Glutamatergic neuron (in vitro differentiated cells): ENCODE measurements at regions not wholly inside any gene's neighbourhood (a gene's known extent, or its start where the extent isn't known, plus 50 kb on each side); places are given as distances from the start of the nearest gene placed in this dataset.
"Not testable (repeated sequence)": the region's sequence is repeated elsewhere in the genome, so short reads cannot be mapped to it uniquely, and the experiment has no call there.

Experiments used
- DNase-seq: peaks from one replicate; pipeline ENCODE4 v3.0.0; 2022
- H3K27ac Mint-ChIP-seq: one replicate; pipeline ENCODE4 v1.8.0; 2020; ENCODE audit warnings: mild to moderate bottlenecking, mixed read lengths, inconsistent platforms; ENCODE audit not compliant: unreplicated experiment
- H3K27me3 Mint-ChIP-seq: one replicate; pipeline ENCODE4 v1.8.0; 2020; ENCODE audit warnings: mild to moderate bottlenecking, moderate library complexity, mixed read lengths, inconsistent platforms; ENCODE audit not compliant: unreplicated experiment
- H3K36me3 Mint-ChIP-seq: one replicate; pipeline ENCODE4 v1.8.0; 2020; ENCODE audit warnings: mild to moderate bottlenecking, mixed read lengths, inconsistent platforms; ENCODE audit not compliant: unreplicated experiment
- H3K4me1 Mint-ChIP-seq: one replicate; pipeline ENCODE4 v1.8.0; 2020; ENCODE audit warnings: mild to moderate bottlenecking, low read depth, mixed read lengths, inconsistent platforms; ENCODE audit not compliant: unreplicated experiment
- H3K4me3 Mint-ChIP-seq: one replicate; pipeline ENCODE4 v1.8.0; 2020; ENCODE audit warnings: mild to moderate bottlenecking, mixed read lengths, inconsistent platforms; ENCODE audit not compliant: unreplicated experiment
- H3K9me3 Mint-ChIP-seq: one replicate; pipeline ENCODE4 v1.8.0; 2020; ENCODE audit warnings: mild to moderate bottlenecking, moderate library complexity, mixed read lengths, inconsistent platforms; ENCODE audit not compliant: unreplicated experiment
- CTCF ChIP-seq: fragments of 200-600 bp; sonication (generic); IDR thresholded peaks from one replicate; pipeline ENCODE4 v1.5.0; 2021; ENCODE audit not compliant: partially characterized antibody, unreplicated experiment

DNA sequence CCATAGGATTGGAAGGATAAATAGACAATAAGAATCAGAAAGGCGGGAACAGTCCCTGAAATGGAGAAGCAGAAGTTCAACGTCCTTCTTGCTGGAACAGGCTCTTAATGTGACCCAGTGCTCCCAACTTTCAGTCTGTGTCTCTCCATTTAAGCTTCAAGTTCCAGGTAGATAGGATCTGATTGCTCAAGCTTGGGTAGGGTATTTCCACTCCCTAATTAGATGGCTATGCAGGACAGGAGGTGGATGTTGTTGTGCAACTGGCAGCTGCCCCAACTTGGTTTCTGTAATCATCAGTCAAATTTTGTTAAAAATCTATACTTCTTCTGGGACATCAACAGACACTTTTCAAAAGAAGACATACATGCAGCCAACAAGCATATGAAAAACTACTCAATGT lies 266.2 kb downstream of the C12orf75 start:
- H3K27ac Mint-ChIP-seq = no peak overlapping the region
- no peak for TF ChIP-seq CTCF
- H3K4me1 Mint-ChIP-seq = no peaks in the 10 kb centered on the region
- peaks cover 1% of the 10 kb centered on the region for H3K9me3 Mint-ChIP-seq
- DNase-seq = no peak
- no peaks in the 10 kb centered on the region for H3K27me3 Mint-ChIP-seq
- H3K36me3 Mint-ChIP-seq = no peaks in the 10 kb centered on the region
- no peak overlapping the region for H3K4me3 Mint-ChIP-seq

GRCh38 chr12:105598031-105598430 lies 267.5 kb downstream of the C12orf75 start:
- no peak for DNase-seq
- H3K9me3 Mint-ChIP-seq = peaks cover under 1% of the 10 kb centered on the region
- H3K4me1 Mint-ChIP-seq = no peaks in the 10 kb centered on the region
- no peak overlapping the region for H3K4me3 Mint-ChIP-seq
- no peak for TF ChIP-seq CTCF
- peaks cover 1% of the 10 kb centered on the region for H3K36me3 Mint-ChIP-seq
- no peak overlapping the region for H3K27ac Mint-ChIP-seq
- no peaks in the 10 kb centered on the region for H3K27me3 Mint-ChIP-seq

DNA sequence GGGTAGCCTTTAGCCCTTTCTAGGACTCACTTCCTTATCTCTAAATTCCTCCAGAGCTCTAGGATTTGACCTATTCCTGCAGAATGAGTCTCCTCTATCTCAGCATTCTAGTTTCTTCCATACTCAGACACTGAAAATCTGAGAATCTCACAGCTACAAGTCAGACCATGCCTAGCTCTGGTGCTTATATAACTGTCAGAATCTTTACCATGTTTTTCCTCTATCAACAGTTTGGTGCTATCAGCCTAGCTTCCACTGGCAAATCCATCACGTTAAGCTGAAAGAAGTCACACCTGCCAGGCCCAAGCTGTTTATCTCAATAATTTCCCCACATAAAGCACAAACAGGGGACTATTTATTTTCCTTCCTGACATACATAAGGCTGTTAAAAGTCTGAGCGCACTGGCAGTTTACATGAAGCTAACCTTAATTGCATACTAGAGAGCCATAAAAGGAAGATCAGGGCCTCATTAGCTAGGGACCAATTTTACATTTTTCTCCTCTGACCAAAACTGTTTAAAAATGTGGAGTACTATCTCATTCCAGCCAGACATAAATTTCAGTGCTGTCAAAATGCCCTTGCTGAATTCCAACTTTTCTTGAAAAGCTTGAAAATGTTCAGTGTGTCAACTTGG lies 270.5 kb downstream of the C12orf75 start:
- H3K4me3 Mint-ChIP-seq = no peak overlapping the region
- no peak for DNase-seq
- H3K27me3 Mint-ChIP-seq = no peaks in the 10 kb centered on the region
- no peaks in the 10 kb centered on the region for H3K9me3 Mint-ChIP-seq
- no peaks in the 10 kb centered on the region for H3K4me1 Mint-ChIP-seq
- no peak for TF ChIP-seq CTCF
- no peak overlapping the region for H3K27ac Mint-ChIP-seq
- peaks cover 12% of the 10 kb centered on the region for H3K36me3 Mint-ChIP-seq

DNA sequence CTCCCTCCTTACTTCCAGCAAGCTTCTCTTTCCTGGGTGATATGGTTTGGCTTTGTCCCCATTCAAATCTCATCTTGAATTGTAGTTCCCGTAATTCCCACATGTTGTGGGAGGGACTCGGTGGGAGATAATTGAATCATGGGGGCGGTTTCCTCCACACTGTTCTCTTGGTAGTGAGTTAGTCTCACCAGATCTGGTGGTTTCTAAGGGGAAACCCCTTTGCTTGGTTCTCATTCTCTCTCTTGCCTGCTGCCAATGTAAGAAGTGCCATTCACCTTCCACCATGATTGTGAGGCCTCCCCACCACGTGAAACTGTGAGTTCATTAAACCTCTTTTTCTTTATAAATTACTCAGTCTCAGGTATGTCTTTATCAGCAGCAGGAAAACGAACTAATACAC lies 271.8 kb downstream of the C12orf75 start:
- H3K27me3 Mint-ChIP-seq, H3K4me1 Mint-ChIP-seq, H3K9me3 Mint-ChIP-seq, DNase-seq, H3K4me3 Mint-ChIP-seq, H3K27ac Mint-ChIP-seq: not testable (repeated sequence)
- peaks cover 12% of the 10 kb centered on the region for H3K36me3 Mint-ChIP-seq

DNA sequence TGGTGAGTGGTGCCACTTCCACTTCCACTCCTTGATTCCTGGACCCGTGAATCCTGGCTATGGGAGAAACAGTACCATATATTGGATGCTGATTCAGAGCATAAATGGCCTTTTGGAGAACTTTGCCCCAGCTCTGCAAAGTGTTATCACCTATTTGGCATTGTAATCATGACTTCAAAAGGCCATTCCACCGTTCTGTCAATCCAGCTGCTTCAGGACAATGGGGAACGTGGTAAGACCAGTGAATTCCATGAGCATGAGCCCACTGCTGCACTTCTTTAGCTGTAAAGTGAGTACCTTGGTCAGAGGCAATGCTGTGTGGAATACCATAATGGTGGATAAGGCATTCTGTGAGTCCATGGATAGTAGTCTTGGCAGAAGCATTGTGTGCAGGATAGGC lies 273.8 kb downstream of the C12orf75 start:
- H3K27ac Mint-ChIP-seq, H3K27me3 Mint-ChIP-seq, H3K4me3 Mint-ChIP-seq, H3K9me3 Mint-ChIP-seq, DNase-seq, H3K4me1 Mint-ChIP-seq: not testable (repeated sequence)
- H3K36me3 Mint-ChIP-seq = peaks cover 18% of the 10 kb centered on the region

- not testable (repeated sequence) for H3K4me3 Mint-ChIP-seq
Measured at GRCh38 chr12:105606613-105607012, 276.1 kb downstream of the C12orf75 start.

DNA sequence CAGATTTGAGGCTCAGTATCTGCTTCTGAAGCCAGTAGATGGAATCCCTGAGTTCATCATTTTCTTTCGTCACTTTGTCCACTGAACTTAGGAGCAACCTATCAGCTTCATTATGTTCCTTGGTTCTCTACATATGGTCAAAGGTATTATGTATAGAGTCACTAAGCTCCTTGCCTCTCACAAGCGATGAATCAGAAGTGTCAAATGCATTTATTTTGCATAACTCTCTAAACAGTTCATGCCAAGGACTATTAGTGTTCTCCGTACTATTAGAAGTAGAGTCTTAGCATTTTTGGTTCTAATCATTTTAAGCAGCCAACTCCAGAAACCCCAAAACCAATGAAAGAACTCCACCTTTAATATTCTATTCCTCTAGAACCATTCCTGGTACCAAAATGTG lies 278.5 kb downstream of the C12orf75 start:
- not testable (repeated sequence) for H3K4me1 Mint-ChIP-seq, H3K27me3 Mint-ChIP-seq, H3K4me3 Mint-ChIP-seq, H3K9me3 Mint-ChIP-seq, H3K27ac Mint-ChIP-seq, DNase-seq
- peaks cover 21% of the 10 kb centered on the region for H3K36me3 Mint-ChIP-seq

More at GRCh38 chr12:105606613-105607012, 276.1 kb downstream of the C12orf75 start:
- not testable (repeated sequence) for DNase-seq, H3K27ac Mint-ChIP-seq, H3K27me3 Mint-ChIP-seq, H3K9me3 Mint-ChIP-seq, H3K4me1 Mint-ChIP-seq
- peaks cover 32% of the 10 kb centered on the region for H3K36me3 Mint-ChIP-seq
